DOHH2 (cell line): ENCODE measurements at regions not wholly inside any gene's neighbourhood (a gene's known extent, or its start where the extent isn't known, plus 50 kb on each side); places are given as distances from the start of the nearest gene placed in this dataset.

ENCODE experiments used
- H3F3A ChIP-seq: fragments of 200-600 bp; sonication (generic), shearing (Covaris generic); 2 replicates; pipeline ENCODE4 v1.6.0; 2016; ENCODE audit warnings: antibody characterized with exemption, mild to moderate bottlenecking; ENCODE audit not compliant: control insufficient read depth, insufficient read depth
- H3K27ac ChIP-seq: fragments of 200-600 bp; sonication (generic); 2 replicates; pipeline ENCODE4 v1.5.1; 2014; ENCODE audit warnings: low read depth, mild to moderate bottlenecking, low read length, moderate library complexity
- H3K27me3 ChIP-seq: fragments of 200-600 bp; sonication (generic); 2 replicates; pipeline ENCODE4 v1.6.1; 2014; ENCODE audit warnings: mild to moderate bottlenecking, low read length, mixed read lengths; ENCODE audit not compliant: control insufficient read depth
- H3K36me3 ChIP-seq: fragments of 200-600 bp; sonication (generic); 2 replicates; pipeline ENCODE4 v1.6.1; 2014; ENCODE audit warnings: mild to moderate bottlenecking, low read length, moderate library complexity, mixed read lengths; ENCODE audit not compliant: control insufficient read depth
- H3K4me1 ChIP-seq: fragments of 200-600 bp; sonication (generic); 2 replicates; pipeline ENCODE4 v1.6.1; 2014; ENCODE audit warnings: mild to moderate bottlenecking, low read length, mixed read lengths; ENCODE audit not compliant: control insufficient read depth
- H3K4me2 ChIP-seq: fragments of 200-600 bp; sonication (generic); 2 replicates; pipeline ENCODE4 v1.6.0; 2014; ENCODE audit warnings: mild to moderate bottlenecking, low read length, moderate library complexity
- H3K4me3 ChIP-seq: fragments of 200-600 bp; sonication (generic); 2 replicates; pipeline ENCODE4 v1.5.1; 2014; ENCODE audit warnings: mild to moderate bottlenecking, low read length, mixed read lengths
- H3K79me2 ChIP-seq: fragments of 200-600 bp; sonication (generic); 2 replicates; pipeline ENCODE4 v1.6.1; 2014; ENCODE audit warnings: mild to moderate bottlenecking, low read length, mixed read lengths; ENCODE audit not compliant: control insufficient read depth
- H3K9me2 ChIP-seq: fragments of 200-600 bp; sonication (generic); replicated peaks from 2 replicates; pipeline ENCODE4 v1.6.1; 2014; ENCODE audit warnings: mild to moderate bottlenecking, low read length, mixed read lengths; ENCODE audit not compliant: control insufficient read depth
- H3K9me3 ChIP-seq: fragments of 200-600 bp; sonication (generic); 2 replicates; pipeline ENCODE4 v1.6.1; 2014; ENCODE audit warnings: antibody characterized with exemption, low read length, mixed read lengths; ENCODE audit not compliant: control insufficient read depth, insufficient read depth
- H4K20me1 ChIP-seq: fragments of 200-600 bp; sonication (generic); 2 replicates; pipeline ENCODE4 v1.6.0; 2014; ENCODE audit warnings: low read depth, mild to moderate bottlenecking, antibody characterized with exemption, low read length, moderate library complexity; ENCODE audit not compliant: control insufficient read depth, insufficient read depth
- CTCF ChIP-seq: fragments of 200-600 bp; sonication (generic); IDR thresholded peaks from one replicate; pipeline ENCODE4 v1.5.1; 2014; ENCODE audit warnings: antibody characterized with exemption, mild to moderate bottlenecking, low read depth, low read length; ENCODE audit not compliant: poor library complexity, severe bottlenecking
- EZH2phosphoT487 ChIP-seq: fragments of 200-600 bp; sonication (generic); IDR thresholded peaks from 2 replicates; pipeline ENCODE4 v1.6.1; 2017; ENCODE audit warnings: borderline replicate concordance, mild to moderate bottlenecking, antibody characterized with exemption, low read length, moderate library complexity, mixed read lengths

- no peaks in the 10 kb centered on the region for H3F3A ChIP-seq
- no peaks in the 10 kb centered on the region for H3K4me1 ChIP-seq
- H3K79me2 ChIP-seq, result no peaks in the 10 kb centered on the region
- H3K4me2 ChIP-seq, result no peak overlapping the region
- no peak overlapping the region for H3K27ac ChIP-seq
- TF ChIP-seq EZH2phosphoT487, result no peak
- TF ChIP-seq CTCF, result no peak
- no peaks in the 10 kb centered on the region for H3K9me2 ChIP-seq
- H3K4me3 ChIP-seq, result no peak overlapping the region
- no peaks in the 10 kb centered on the region for H4K20me1 ChIP-seq
- no peaks in the 10 kb centered on the region for H3K9me3 ChIP-seq
- no peaks in the 10 kb centered on the region for H3K27me3 ChIP-seq
- H3K36me3 ChIP-seq, result no peaks in the 10 kb centered on the region
Observed at GRCh38 chr7:17227766-17228490, 70.5 kb upstream of the AHR start.

- Histone ChIP-seq H3K9me3 (no peaks in the 10 kb centered on the region), H3K4me3 (no peak overlapping the region), H4K20me1 (no peaks in the 10 kb centered on the region), H3K4me1 (peaks cover 7% of the 10 kb centered on the region), H3K79me2 (no peaks in the 10 kb centered on the region), H3K27me3 (no peaks in the 10 kb centered on the region), H3K36me3 (no peaks in the 10 kb centered on the region), H3F3A (no peaks in the 10 kb centered on the region), H3K27ac (no peak overlapping the region), H3K4me2 (no peak overlapping the region), H3K9me2 (no peaks in the 10 kb centered on the region)
- TF ChIP-seq EZH2phosphoT487 (no peak), CTCF (no peak)
Observed at GRCh38 chr7:17229228-17229627, 69.2 kb upstream of the AHR start.

- TF ChIP-seq EZH2phosphoT487 (no peak), CTCF (no peak)
- Histone ChIP-seq H3K4me3 (no peak overlapping the region), H4K20me1 (no peaks in the 10 kb centered on the region), H3K9me3 (no peaks in the 10 kb centered on the region), H3K27ac (no peak overlapping the region), H3K4me2 (no peak overlapping the region), H3F3A (no peaks in the 10 kb centered on the region), H3K4me1 (peaks cover 16% of the 10 kb centered on the region), H3K9me2 (no peaks in the 10 kb centered on the region), H3K79me2 (no peaks in the 10 kb centered on the region), H3K36me3 (no peaks in the 10 kb centered on the region), H3K27me3 (no peaks in the 10 kb centered on the region)
Observed at GRCh38 chr7:17230099-17230807, 68.2 kb upstream of the AHR start.
